NK-92 treated with Interleukin-12 subunit alpha and Interleukin-12 subunit beta, amount 100 ng/mL, for 24 hours (cell line): ENCODE measurements at regions not wholly inside any gene's neighbourhood (a gene's known extent, or its start where the extent isn't known, plus 50 kb on each side); places are given as distances from the start of the nearest gene placed in this dataset.

Experiments used
- DNase-seq: peaks from one replicate; lab custom pipeline; 2025; lab: John Stamatoyannopoulos, UW

DNA sequence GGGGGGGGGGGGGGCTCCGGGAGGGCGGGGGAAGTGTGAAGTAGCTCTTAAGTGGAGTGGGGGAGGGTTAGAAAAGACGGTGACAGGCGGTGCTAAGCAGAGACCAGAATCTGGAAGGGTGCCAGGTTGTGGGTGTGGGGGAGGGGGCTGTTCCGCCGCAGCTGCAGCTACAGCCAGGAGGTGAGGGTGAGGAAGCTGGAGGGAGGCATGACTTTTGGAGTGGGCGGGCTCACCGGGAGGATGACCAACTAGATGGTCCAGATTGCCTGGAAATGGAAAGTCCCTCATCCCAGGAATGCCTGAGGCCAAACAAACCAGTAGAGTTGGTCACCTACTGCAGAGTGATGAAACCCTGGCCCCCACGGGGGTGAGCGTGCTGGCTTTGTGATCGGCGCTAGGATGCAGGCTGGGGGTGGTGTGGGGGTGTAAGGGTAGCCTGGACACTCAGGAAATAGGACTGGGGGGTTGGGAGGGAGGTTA lies 158.1 kb upstream of the SHB start:
- peak; percentile 81 for DNase-seq

DNA sequence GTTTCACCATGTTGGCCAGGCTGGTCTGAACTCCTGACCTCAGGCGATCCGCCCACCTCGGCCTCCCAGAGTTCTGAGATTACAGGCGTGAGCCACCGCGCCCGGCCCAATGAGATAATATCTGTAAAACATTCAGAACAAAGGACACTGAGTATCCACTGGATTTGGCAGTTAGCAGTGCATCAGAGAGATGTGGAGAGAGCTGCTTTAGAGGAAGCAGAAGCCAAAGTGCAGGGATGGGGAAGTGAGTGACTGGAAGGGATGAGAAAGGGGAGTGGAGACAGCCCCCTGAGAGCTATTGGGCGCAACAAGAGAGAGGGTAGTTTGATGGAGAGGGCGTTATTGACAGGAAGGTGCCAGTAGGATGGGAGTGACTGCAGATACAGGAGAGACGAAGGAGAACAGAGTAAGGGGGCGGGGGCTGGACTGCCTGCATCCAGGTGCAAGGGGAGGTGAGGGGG lies 157.5 kb upstream of the SHB start:
- no peak for DNase-seq

DNA sequence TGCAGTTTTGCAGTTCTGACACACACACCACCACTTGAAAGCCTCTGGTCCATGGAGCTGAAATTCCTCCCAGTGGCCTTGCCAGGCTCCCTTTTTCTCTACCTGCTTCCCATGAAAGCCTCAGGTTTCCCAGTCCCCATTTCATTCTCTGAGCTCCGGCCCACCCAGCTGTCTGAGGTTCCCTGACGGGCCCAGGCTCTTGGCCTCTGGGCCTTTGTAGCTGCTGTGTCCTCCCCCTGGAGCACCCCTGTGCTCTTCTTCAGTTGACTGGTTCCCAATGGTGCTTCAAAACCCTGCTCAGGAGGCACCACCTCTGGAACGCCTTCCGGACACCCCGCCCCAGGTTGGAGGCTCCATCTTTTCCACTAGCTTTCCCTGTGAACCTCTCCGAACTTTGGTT lies 155.9 kb upstream of the SHB start:
- DNase-seq = no peak

DNA sequence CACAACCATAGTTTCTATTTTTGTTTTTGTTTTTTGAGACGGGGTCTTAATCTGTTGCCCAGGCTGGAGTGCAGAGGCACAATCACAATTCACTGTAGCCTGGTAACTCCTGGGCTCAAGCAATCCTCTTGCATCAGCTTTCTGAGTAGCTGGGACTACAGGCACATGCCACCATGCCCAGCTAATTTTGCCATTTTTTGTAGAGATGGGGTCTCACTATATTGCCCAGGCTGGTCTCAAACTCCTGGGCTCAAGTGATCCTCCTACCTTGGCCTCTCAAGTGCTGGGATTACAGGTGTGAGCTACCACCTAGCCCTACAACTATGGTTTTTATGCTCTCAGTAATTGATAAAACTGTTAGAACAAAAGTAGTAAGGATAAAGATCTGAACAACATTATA lies 147.5 kb upstream of the SHB start:
- no peak for DNase-seq

DNA sequence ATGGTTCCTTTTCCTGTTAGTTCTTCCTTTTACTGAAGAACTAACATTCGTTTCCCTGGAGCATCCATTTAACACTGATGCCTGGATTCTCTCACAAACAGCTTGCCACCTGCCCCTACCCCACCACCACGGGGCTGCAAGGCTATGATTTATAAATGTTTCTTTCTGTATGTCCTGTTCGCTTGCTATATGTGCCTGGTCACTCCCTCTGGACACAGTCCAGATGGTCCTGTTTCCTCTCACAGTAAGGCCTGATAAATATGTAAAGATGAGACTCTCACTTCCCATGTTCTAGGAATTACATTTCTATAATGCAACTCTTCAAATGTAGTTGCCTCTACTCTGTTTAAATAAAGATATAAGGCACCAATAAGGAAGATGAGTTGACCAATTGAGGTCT lies 146.4 kb upstream of the SHB start:
- DNase-seq = no peak

DNA sequence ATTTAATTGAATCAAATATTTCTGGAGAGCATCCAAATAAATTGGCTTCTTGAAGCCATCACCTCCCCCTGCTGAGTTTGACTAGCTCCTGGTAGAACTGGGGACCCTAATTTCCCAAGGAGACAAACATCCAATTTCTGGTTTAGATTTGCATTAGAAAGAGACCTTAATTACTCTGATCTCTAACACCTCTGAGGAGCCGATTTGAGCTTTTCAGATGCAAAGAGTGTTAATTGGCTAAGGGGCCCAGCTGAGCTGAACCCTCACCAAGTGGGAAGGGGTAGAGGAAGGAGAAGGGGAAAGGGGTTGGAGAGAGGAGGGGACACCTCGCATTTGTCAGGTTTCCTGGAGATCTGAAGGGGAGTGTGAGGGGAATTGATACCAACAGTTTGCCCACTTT lies 145.4 kb upstream of the SHB start:
- no peak for DNase-seq

DNA sequence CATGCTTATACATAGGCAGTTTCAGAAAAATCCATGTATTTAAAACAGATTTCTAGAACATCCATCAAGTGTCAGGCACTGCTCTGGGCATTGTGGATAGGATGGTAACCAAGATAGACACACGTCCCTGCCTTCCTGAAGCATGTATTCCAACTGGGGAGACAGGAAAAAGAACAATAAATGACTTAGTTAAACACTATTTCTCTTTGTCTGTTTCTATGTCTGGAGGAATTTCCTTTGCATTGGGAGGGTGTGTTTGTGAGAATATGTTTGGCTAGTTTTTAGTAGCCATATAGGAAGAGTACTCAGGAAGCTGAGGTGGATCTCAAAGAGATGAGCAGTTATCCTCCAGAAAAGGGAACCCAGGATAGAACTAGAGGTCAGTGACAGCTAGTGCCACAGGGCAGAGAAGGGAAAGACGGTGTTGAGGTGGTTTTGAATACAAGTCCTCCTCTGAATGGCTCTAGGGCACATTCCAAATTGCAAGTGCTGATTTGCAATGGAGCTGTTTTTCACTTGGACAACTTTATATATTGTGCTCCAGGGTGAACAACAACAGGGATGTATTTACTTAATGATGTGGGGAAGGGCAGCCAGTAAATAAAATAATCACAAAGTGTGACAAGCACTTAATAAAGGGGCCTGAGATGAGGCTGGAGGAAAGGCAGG lies 144.7 kb upstream of the SHB start:
- no peak for DNase-seq

DNA sequence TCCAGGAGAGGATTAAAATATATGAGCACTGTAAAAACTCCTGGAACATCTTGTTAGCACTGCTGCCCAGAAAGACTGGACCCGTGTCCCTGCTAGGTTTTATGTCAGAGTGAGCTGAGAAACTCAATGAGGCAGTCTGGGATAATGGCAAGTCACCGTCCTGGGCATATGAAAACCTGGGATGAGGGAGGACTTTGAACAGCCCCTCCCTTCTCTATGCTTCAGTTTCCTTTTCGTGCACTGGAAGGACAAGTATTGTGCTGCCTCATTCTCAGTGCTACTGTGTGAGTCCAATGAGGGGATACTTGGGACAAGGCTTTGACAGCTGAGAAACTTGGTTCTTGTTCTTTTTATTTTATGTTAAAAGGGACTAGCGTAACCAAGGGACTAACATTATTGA lies 143.0 kb upstream of the SHB start:
- no peak for DNase-seq

DNA sequence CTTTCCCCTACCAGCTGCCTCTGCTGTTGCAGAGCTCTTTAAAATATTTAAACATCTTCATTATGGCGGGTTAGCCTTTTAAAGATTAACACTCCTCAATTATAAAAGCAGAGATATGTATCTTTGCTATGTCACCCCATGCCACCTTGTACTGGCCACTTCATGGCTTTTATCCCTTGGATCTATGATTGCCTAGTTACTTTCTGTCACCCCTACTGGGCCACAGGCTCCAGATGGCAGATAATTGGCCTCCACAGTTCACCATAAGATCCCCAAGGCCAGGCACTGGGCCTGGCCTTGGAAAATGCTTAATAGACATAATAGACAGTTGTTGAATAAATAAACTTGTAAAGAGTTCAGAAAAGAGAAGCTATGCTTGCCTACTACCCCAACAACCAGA lies 142.0 kb upstream of the SHB start:
- DNase-seq = no peak

DNA sequence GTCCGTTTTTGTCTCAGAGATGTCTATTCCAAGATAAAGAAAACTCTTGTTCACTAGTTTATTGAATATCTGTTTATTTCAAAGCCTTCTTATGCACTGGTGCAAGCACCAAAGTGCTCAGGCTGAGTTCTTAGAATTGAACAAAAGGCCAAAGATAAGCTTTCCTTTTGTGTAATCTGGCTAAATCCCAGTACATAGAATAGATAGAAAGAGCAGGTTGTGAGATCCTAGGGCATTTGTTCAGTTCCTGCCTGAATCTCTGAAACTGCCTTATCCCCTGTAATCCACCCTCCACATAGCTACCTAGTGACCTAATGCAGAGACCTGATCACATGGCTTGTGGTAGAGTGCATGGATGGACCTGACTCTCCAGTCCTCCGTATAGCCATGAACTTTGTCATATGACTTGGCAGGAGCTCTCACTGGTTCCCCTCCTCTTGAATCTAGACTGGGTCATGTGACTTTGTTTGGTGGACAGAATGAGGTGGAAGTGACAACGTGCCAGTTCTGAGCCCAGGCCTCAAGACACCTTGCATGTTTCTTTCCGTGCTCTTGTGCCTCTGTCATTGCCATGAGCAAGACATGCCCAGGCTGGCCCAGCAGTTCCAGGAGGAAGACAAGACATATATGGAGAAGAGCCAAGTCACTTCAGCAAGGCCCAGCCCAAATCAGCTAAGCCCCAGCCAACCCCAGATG lies 139.3 kb upstream of the SHB start:
- no peak for DNase-seq

DNA sequence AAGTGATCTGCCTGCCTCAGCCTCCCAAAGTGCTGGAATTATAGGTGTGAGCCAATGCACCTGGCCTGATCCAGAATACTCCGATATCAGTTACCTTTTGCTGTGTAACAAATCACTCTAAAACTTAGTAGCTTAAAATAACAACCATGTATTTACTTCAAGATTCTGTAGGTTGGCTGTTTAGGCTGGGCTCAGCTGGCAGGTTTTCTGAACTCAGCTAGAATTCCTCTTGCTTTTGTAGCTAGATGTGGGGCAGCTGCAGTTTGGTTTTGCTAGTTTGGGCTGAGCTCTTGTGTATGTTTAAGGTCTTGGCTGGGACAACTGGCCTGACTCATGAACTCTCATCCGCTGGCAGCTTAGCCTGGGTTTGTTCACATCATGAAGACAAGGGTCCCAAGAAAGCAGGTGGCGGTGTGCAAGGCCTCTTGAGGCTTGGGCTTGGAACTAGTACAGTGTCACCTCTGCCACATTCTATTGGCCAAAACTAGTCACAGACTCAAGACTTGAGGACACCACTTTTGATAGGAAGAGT lies 138.3 kb upstream of the SHB start:
- no peak for DNase-seq

DNA sequence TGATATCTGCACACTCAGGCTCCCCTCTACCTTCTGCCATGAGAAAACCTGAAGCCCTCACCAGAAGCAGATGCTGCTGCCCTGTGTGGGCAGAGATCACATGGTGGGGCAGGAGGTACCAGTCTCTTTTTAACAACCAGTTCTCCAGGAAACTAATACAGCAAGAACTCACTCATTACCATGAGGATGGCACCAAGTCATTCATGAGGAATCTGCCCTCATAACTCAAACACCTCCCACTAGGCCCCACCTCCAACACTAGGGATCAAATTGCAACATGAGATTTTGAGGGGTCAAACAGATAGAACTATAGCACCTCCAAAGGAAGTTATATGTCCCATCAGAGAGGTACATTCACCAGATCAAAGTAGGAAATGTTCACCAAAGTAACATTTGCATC lies 136.3 kb upstream of the SHB start:
- DNase-seq = no peak

DNA sequence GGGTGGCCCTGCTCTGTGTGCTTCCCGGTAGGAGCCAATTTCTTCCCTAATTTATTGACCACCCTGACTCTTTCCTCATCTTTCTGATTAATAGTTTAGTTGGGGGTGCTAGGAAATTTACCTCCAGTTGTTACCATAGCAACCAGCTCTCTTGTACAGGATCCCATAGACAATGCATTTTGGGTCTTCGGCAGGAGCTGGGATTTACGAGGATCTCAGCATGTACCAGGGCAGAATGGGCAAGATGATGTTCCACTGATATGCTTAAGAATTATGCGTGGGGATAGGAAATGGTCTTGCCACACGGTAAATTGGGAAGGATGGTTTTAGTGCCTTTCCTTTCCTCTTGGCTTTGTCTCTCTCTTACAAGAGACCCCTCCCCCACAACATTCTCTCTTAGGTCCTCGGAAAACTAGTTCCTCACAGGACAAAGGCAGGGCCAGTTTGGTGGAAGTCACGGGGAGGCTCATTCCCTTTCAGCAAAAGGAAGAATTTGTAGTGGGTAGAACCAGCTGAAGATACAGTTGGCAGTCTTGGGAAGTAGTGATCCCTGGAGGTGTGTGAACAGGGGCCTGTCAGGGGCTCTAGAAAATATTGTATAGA lies 133.4 kb upstream of the SHB start:
- no peak for DNase-seq

DNA sequence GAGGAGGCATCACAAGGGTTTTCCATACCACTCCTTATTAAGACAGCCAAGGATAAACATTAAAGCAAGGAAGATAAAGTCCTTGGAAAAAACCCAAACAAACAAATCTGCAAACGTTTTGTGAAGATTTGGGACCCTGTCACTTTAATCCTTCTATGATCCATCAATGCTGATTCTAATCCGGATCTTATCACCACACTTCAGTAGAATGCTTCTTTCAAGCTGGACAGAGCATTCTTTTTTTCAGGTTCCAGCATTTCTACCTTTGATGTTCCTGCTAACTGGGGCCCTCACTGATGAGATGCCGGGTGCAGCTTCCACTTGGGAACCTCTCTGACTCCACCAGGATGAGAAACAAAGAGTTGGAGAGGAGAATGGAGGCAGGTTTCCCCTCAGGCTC lies 132.8 kb upstream of the SHB start:
- DNase-seq = no peak

DNA sequence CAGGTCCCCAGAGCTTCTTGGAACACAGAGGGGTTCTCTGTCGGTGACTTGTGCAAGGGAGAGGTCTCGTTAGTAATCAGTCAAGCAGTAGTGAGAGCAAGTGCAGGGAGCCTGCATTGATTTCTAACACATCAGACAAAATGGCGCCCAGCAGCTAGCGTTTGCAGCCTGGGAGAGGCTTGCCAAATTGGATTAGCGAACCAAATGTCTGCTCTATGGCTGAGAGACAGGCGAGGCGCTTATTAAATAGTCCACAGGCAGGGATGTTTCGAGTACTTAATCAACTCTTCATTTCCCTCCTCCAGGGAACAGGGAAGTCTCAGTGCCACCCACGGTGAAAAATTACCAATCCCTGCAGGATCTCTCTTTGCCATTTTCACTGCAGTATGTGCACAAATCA lies 131.4 kb upstream of the SHB start:
- no peak for DNase-seq

DNA sequence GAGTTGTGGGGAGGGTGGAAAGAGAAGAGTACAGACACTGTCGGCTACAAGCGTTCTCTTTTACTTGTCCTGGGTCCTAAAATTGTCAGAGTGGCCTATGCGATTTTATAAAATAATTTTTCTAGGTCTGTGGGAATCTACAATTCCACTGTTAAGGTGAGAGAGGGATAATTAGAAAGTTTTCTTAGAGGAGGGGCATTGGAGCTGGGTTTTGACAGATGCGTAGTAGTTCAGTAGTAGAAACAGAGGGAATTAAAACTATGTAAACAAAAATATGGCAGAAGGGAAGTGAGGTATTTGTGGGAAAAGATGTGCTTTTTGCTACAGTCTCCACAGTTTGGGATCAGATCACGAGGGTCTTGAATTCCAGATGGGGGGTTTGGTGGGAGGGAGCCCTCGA lies 129.1 kb upstream of the SHB start:
- DNase-seq = no peak

DNA sequence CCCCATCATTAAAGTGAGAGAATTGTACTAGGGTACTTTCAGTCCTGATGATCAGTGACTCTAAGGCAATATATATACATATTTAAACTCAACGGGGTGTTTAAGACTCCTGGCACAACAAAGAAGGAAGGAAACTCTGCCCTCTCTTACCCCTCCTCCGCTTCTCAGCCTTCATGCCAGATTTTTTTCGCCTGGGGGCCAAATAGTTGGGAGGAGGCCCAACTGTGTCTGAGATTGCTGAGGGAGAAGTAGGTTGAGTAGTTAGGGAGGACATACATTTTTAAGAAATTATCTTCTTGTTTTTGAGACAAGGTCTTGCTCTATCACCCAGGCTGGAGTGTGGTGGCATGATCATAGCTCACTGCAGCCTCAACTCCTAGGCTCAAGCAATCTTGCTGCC lies 127.7 kb upstream of the SHB start:
- DNase-seq = no peak

DNA sequence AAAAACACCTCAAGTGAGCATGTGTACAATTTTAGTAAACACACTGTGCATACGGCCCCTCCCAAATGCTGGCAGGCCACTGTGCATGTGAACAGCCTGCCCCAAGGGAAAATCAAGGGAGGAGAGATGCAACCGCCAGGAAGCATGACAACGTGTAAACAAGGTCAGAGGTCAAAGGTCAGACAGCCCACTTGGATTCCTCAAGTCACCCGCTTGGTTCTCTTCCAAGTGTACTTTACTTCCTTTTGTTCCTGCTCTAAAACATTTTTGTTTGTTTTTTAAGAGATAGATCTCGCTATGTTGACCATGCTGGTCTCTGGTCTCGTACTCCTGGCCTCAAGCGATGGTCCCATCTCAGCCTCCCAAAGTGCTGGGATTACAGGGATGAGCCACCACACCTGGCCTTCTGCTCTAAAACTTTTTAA lies 126.7 kb upstream of the SHB start:
- no peak for DNase-seq

DNA sequence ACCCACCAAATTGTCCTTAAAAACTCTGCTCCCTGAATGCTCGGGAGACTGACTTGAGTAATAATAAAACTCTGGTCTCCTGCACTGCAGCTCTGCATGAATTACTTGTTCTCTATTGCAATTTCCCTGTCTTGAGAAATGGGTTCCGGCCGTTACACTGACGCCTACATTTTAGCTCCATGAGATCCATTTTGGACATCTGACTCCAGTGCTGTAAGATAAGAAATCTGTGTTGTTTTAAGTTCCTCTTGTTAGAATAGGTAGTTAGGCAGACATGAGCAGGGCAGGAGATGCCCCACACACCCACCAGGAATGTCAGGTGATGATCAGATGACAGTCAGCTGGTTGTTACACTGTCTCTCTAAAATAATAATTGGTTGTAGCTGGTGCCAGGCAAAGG lies 125.8 kb upstream of the SHB start:
- DNase-seq = no peak

DNA sequence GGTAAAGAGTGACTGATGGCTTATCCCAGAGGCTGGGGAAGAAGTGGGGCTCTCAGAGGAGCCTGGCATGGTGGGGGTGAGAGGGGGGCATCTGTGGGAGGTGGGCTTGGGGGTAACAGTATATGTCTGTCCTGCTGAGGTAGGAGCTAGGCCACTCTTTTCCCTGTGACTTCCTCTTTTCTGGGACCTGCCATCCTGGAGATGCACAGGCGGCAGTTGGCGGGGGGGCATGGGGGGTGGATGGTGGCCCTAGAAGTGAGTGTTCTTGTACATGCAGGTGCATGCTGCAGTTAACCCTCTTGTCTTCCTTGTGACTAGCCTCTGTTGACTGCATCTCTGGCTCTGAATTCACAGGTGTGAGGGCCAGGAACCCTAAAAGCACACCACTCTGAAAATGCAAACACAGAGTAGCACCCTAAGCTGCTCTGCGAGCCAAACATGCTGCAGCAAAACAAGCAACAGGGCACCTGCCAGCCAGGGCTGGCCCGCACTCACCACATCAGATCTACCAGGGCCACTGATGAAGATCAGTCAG lies 123.8 kb upstream of the SHB start:
- no peak for DNase-seq

DNA sequence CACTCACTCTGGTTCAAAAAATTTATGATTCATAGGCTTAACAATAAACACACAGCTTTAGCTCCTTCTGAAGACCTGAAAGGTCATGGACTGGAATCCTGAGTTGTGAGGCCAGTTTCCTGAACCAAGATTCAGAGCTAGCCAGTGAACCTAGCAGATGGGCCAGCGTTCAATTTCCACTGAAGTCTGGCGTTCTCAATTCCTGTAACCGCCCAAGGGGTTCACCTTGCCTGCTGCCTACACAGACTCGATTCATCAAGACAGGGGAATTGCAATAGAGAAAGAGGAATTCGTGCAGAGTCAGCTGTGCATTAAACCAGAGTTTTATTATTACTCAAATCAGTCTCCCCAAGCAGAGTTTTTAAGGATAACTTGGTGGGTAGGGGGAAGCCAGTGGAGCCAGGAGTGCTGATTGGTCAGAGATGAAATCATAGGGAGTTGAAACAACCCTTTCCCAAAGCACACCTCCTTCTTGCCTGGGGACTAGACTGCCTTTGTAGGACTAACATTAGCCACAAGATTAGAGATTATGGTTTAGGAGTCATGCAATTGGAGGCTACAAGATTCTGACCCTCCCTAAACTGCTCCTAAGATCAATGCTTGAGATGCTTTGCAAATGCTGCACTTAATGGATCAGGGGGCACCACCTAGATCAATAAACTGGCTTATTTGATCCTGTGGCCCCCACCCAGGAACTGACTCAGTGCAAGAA lies 117.5 kb upstream of the SHB start:
- DNase-seq = no peak
